HUES48 (cell line): ENCODE measurements at regions not wholly inside any gene's neighbourhood (a gene's known extent, or its start where the extent isn't known, plus 50 kb on each side); places are given as distances from the start of the nearest gene placed in this dataset.
"Not testable (repeated sequence)": the region's sequence is repeated elsewhere in the genome, so short reads cannot be mapped to it uniquely, and the experiment has no call there.

ENCODE experiments used
- H3K27ac ChIP-seq: one replicate; pipeline ENCODE4 v1.7.0; 2013; ENCODE audit warnings: low read depth, low read length, inconsistent platforms
- H3K27me3 ChIP-seq: 2 replicates; pipeline ENCODE4 v1.6.1; 2013; ENCODE audit warnings: mild to moderate bottlenecking, low read length; ENCODE audit not compliant: control insufficient read depth, insufficient read depth
- H3K36me3 ChIP-seq: 2 replicates; pipeline ENCODE4 v1.6.1; 2013; ENCODE audit warnings: low read length; ENCODE audit not compliant: control insufficient read depth, insufficient read depth
- H3K4me1 ChIP-seq: 2 replicates; pipeline ENCODE4 v1.6.1; 2013; ENCODE audit warnings: mild to moderate bottlenecking, low read length; ENCODE audit not compliant: control insufficient read depth, insufficient read depth
- H3K4me3 ChIP-seq: 2 replicates; pipeline ENCODE4 v1.5.1; 2013; ENCODE audit warnings: mild to moderate bottlenecking, low read depth, low read length
- H3K9ac ChIP-seq: 2 replicates; pipeline ENCODE4 v1.6.1; 2013; ENCODE audit warnings: mild to moderate bottlenecking, low read depth, low read length, moderate library complexity
- H3K9me3 ChIP-seq: 2 replicates; pipeline ENCODE4 v1.6.1; 2013; ENCODE audit warnings: low read length; ENCODE audit not compliant: control insufficient read depth, insufficient read depth

DNA sequence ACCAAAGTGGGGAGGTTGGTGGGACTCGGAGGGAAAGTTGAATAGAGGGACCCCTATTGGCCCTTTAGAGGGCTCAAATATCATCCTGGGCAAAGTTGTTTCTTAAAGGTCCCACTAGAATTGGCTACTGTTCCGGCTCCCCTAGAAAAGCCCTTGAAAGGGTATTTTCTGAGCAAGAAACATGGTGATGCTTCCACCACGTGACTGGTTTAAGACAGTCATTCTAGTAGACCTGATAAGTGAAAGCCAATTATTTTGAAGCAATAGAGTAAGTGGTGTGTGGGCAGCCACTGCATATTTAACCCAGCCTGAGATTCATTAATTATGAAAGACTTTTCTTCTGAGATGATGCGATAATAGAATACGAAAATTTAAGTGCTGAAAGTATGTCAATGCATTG is 253.3 kb downstream of the BCL2L11 start:
- not testable (repeated sequence) for H3K36me3 ChIP-seq, H3K27ac ChIP-seq, H3K4me1 ChIP-seq, H3K4me3 ChIP-seq, H3K27me3 ChIP-seq, H3K9me3 ChIP-seq, H3K9ac ChIP-seq

DNA sequence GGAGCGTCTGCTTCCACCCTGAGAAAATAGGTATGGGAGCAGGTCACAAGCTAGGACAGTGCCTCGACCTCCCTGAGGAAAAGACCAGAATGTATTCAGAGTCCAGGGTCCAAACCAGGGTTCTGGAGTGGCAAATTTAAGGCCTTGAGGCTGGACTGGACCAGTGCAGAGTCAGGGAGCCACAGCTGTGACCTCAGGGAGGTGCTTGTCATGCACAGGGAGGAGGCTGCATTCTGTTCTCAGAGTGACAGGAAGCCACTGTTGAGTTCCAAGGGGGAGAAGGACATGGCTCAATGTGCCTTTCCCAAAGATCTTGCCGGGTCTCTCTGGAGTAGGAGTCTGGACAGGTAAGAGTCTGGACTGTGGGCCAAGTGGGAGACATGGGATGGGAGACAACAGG is 254.0 kb downstream of the BCL2L11 start:
- H3K9me3 ChIP-seq, H3K4me3 ChIP-seq, H3K36me3 ChIP-seq, H3K9ac ChIP-seq, H3K4me1 ChIP-seq, H3K27ac ChIP-seq, H3K27me3 ChIP-seq: not testable (repeated sequence)

DNA sequence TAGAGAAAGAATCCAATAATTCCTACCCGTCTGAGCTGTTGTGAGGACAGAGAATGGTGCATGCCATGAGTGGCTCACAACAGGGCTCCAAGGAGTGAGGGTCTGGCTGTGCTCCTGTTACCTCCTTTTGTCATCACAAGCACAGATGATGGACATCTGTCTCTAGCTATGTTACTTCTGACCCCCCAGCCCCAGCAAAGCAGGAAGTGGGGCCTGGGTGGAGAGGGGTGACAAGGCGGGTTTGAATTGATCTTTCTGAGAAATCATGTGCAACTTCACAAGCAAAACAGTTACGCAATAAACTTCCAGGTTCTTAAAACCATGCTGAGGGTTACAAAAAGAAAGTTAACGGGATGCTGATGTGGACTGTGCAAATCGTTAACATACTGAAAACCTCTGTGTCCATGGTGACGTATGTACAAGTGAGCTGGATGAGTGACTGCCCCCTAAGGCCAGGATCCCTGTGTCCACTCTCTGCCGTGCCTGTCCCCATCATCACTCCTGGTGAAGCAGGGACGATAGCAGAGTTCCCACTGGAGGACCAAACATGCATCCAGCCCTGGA is 254.7 kb downstream of the BCL2L11 start:
- H3K9me3 ChIP-seq, H3K4me3 ChIP-seq, H3K36me3 ChIP-seq, H3K27ac ChIP-seq, H3K27me3 ChIP-seq, H3K4me1 ChIP-seq, H3K9ac ChIP-seq: not testable (repeated sequence)

GRCh38 chr2:111376272-111376970 is 255.7 kb downstream of the BCL2L11 start:
- not testable (repeated sequence) for H3K4me3 ChIP-seq, H3K4me1 ChIP-seq, H3K36me3 ChIP-seq, H3K27me3 ChIP-seq, H3K9me3 ChIP-seq, H3K27ac ChIP-seq, H3K9ac ChIP-seq

DNA sequence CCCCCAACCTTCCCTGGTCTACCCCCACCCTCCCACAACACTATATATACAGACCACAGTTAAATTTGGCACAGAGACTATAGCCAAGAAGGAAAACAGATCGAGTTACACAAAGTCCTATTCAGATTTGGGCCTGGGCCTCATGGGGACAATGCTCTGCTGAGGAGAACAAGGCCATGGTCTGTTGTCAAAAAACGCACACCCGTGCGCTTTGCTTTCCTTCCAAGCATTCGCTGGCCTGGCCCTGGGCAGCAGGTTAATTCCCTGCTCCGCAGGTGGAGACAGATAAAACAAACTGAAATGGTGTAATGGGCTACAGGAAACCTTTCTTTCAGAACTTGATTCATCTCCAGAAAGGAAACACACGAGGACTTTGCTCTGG is 256.2 kb downstream of the BCL2L11 start:
- not testable (repeated sequence) for H3K36me3 ChIP-seq, H3K9me3 ChIP-seq, H3K27ac ChIP-seq, H3K4me1 ChIP-seq, H3K4me3 ChIP-seq, H3K27me3 ChIP-seq, H3K9ac ChIP-seq

DNA sequence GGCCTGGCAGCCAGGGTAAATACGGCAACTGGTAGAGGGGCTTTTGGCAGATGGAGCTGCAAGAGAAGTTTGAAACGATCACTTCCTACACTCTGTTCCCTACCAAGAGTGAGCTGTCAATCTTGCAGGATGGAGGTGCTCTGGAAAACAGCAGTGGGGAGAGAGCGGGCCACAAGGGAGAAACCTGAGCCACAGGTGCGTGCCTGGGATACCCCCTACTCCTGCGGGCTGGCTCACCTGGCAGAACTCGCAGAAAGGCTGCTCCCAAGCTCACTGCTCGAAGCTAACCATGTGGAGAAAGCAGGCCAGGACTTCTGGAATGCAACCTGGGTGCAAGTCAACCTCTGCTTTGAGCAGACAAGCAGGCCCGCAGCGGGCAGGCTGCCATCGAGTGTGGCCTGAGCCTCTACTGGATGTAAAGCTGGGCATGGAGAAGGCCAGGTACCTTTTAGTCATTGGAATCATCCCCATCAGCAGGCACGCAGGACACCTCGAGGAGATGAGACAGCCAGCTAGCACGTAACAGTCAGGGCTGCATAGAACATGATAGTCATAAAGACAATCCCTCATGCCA is 256.8 kb downstream of the BCL2L11 start:
- not testable (repeated sequence) for H3K9me3 ChIP-seq, H3K27ac ChIP-seq, H3K4me1 ChIP-seq, H3K4me3 ChIP-seq, H3K9ac ChIP-seq, H3K36me3 ChIP-seq, H3K27me3 ChIP-seq

DNA sequence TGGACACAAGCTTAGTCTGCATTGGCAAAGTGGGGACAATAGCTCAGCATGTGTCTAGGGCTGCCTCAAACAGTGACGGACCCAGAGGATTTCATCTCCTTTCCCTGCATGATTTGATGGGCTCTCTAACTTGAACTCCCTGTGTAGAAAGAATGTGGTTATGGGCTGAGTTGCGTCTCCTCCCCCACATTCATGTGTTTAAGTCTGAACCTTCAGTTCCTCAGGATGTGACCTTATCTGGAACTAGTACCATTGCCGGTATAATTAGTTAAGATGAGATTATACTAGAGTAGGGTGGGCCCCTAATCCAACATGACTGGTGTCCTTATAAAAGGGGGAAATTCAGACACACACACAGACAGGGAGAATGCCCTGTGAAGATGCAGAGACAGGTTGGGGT is 257.6 kb downstream of the BCL2L11 start:
- not testable (repeated sequence) for H3K9me3 ChIP-seq, H3K9ac ChIP-seq

GRCh38 chr2:111380733-111381439 is 260.2 kb downstream of the BCL2L11 start:
- H3K36me3 ChIP-seq, H3K9me3 ChIP-seq, H3K27ac ChIP-seq, H3K4me1 ChIP-seq, H3K4me3 ChIP-seq, H3K9ac ChIP-seq, H3K27me3 ChIP-seq: not testable (repeated sequence)

More for the DNA sequence above, 257.6 kb downstream of the BCL2L11 start:
- H3K27ac ChIP-seq, H3K27me3 ChIP-seq, H3K4me1 ChIP-seq, H3K36me3 ChIP-seq, H3K4me3 ChIP-seq: not testable (repeated sequence)

- H3K36me3 ChIP-seq, H3K27ac ChIP-seq, H3K9ac ChIP-seq, H3K9me3 ChIP-seq, H3K4me3 ChIP-seq, H3K4me1 ChIP-seq, H3K27me3 ChIP-seq: not testable (repeated sequence)
Measured at GRCh38 chr2:111381530-111382306, 261.0 kb downstream of the BCL2L11 start.

- not testable (repeated sequence) for H3K4me3 ChIP-seq, H3K9me3 ChIP-seq, H3K27ac ChIP-seq, H3K27me3 ChIP-seq, H3K9ac ChIP-seq, H3K4me1 ChIP-seq, H3K36me3 ChIP-seq
Measured at GRCh38 chr2:111382507-111382906, 261.8 kb downstream of the BCL2L11 start.

GRCh38 chr2:111383311-111383710 is 262.6 kb downstream of the BCL2L11 start:
- H3K27ac ChIP-seq, H3K4me3 ChIP-seq, H3K9me3 ChIP-seq, H3K36me3 ChIP-seq, H3K4me1 ChIP-seq, H3K9ac ChIP-seq, H3K27me3 ChIP-seq: not testable (repeated sequence)
